Sigmoid colon (tissue), 6 donors: ENCODE measurements at regions not wholly inside any gene's neighbourhood (a gene's known extent, or its start where the extent isn't known, plus 50 kb on each side); places are given as distances from the start of the nearest gene placed in this dataset.

Source experiments
- DNase-seq: peaks from one replicate; pipeline ENCODE4 v3.0.0-alpha.2; 2019
- H3K27ac ChIP-seq, 4 donors: fragments of 200-600 bp; sonication (generic); one replicate each; pipeline ENCODE4 v1.5.1; 2016 to 2019; ENCODE audit warnings: mild to moderate bottlenecking in 1 of 4
- H3K27me3 ChIP-seq, 3 donors: fragments of 200-600 bp; sonication (generic); one replicate each; pipeline ENCODE4 v1.5.1; 2019; ENCODE audit warnings: mild to moderate bottlenecking in 1 of 3
- H3K36me3 ChIP-seq, 4 donors: fragments of 200-600 bp; sonication (generic); one replicate each; pipeline ENCODE4 v1.5.1; 2016 to 2019
- H3K4me1 ChIP-seq, 4 donors: fragments of 200-600 bp; sonication (generic); one replicate each; pipeline ENCODE4 v1.5.1; 2017 to 2019
- H3K4me3 ChIP-seq, 4 donors: fragments of 200-600 bp; sonication (generic); one replicate each; pipeline ENCODE4 v1.5.1; 2017 to 2019; ENCODE audit warnings: mild to moderate bottlenecking in 2 of 4, moderate library complexity in 1 of 4
- H3K9me3 ChIP-seq, 4 donors: fragments of 200-600 bp in 3 of 4; sonication (generic) in 3 of 4; one replicate each; pipeline versions ENCODE4 v1.5.1 to v1.6.1; 2013 to 2019
- CTCF ChIP-seq, 4 experiments: fragments of 450-650 bp in 3 of 4; fragments of 200-600 bp in 1 of 4; IDR thresholded peaks; one replicate each; pipeline ENCODE4 v1.5.1; 2016 to 2019; ENCODE audit warnings: antibody characterized with exemption in 4 of 4, mild to moderate bottlenecking in 3 of 4, moderate library complexity in 2 of 4
- EP300 ChIP-seq, 4 donors: sonication (generic); formaldehyde crosslinking; IDR thresholded peaks; one replicate each; pipeline ENCODE4 v1.6.1; 2017; ENCODE audit warnings: antibody characterized with exemption in 4 of 4
- POLR2A ChIP-seq, 2 donors: fragments of 450-650 bp; IDR thresholded peaks; one replicate each; pipeline ENCODE4 v1.6.1; 2016; ENCODE audit warnings: antibody characterized with exemption in 2 of 2, mild to moderate bottlenecking in 2 of 2, moderate library complexity in 2 of 2
- POLR2AphosphoS5 ChIP-seq, 4 donors: sonication (generic); formaldehyde crosslinking; IDR thresholded peaks; one replicate each; pipeline ENCODE4 v1.6.1; 2017; ENCODE audit warnings: antibody characterized with exemption in 4 of 4
- WGBS, 2 donors: extraction: QIAGEN DNeasy Blood & Tissue Kit; methylation state at CpG; one replicate each; pipeline ENCODE4 v1.1.7; 2013; 5-methylcytosine and 5-hydroxymethylcytosine counted together
- intact Hi-C: fragments of 100-400 bp; cut with DNase I; formaldehyde crosslinking; loops from one replicate; pipeline ENCODE4 v1.15.1; 2023
- donor health status: healthy with polysubstance abuse.
- donor health status: healthy.

GRCh38 chr15:59953392-59953883 lies 50.7 kb upstream of the FOXB1 start:
- intact Hi-C loops: no loop called here
- Histone ChIP-seq H3K36me3 (no peaks in the 10 kb centered on the region), H3K4me1 (no peaks in the 10 kb centered on the region), H3K9me3 (peaks cover 0 to 10% (median 1%) of the 10 kb centered on the region in 4 donors), H3K27me3 (no peaks in the 10 kb centered on the region), H3K27ac (no peak overlapping the region), H3K4me3 (no peak overlapping the region)
- 12 to 53% methylated on average over 8 of the region's 8 CpGs for WGBS, 2 donors
- no peak for DNase-seq
- TF ChIP-seq EP300 (IDR thresholded peaks at IDR 0.05) (no peak), POLR2AphosphoS5 (IDR thresholded peaks at IDR 0.05) (no peak), POLR2A (IDR thresholded peaks at IDR 0.05) (no peak), CTCF (IDR thresholded peaks at IDR 0.05) (no peak)

- no peak for TF ChIP-seq POLR2A (IDR thresholded peaks at IDR 0.05)
- no peak for TF ChIP-seq EP300 (IDR thresholded peaks at IDR 0.05)
- no peak for TF ChIP-seq POLR2AphosphoS5 (IDR thresholded peaks at IDR 0.05)
- no peak for TF ChIP-seq CTCF (IDR thresholded peaks at IDR 0.05)
- intact Hi-C loops: no loop called here
- no peak for DNase-seq
- Histone ChIP-seq H3K9me3 (peaks cover 0 to 5% (median 1%) of the 10 kb centered on the region in 4 donors), H3K4me1 (no peaks in the 10 kb centered on the region), H3K27ac (no peak overlapping the region), H3K4me3 (no peak overlapping the region), H3K36me3 (no peaks in the 10 kb centered on the region), H3K27me3 (no peaks in the 10 kb centered on the region)
Measured at GRCh38 chr15:59952960-59953359, 51.2 kb upstream of the FOXB1 start.

GRCh38 chr15:59950603-59951388 lies 53.3 kb upstream of the FOXB1 start:
- H3K4me3 ChIP-seq: no peak overlapping the region
- H3K27me3 ChIP-seq: no peaks in the 10 kb centered on the region
- H3K9me3 ChIP-seq: peaks cover 0 to 2% (median 0%) of the 10 kb centered on the region in 4 donors
- intact Hi-C loops: no loop called here
- TF ChIP-seq POLR2A (IDR thresholded peaks at IDR 0.05) (no peak), POLR2AphosphoS5 (IDR thresholded peaks at IDR 0.05) (no peak), EP300 (IDR thresholded peaks at IDR 0.05) (no peak), CTCF (IDR thresholded peaks at IDR 0.05) (no peak)
- no peak for DNase-seq
- H3K4me1 ChIP-seq: no peaks in the 10 kb centered on the region
- WGBS, 2 donors: 73 to 76% methylated on average over 4 of the region's 4 CpGs
- no peaks in the 10 kb centered on the region for H3K36me3 ChIP-seq
- H3K27ac ChIP-seq: no peak overlapping the region

GRCh38 chr15:59948924-59949613 lies 55.0 kb upstream of the FOXB1 start:
- 92% methylated on average over 8 of the region's 8 CpGs for WGBS, 2 donors
- intact Hi-C loops: no loop called here
- Histone ChIP-seq H3K27me3 (peaks cover 0 to 3% (median 0%) of the 10 kb centered on the region in 3 donors), H3K4me1 (no peaks in the 10 kb centered on the region), H3K36me3 (no peaks in the 10 kb centered on the region), H3K9me3 (no peaks in the 10 kb centered on the region), H3K27ac (no peak overlapping the region), H3K4me3 (no peak overlapping the region)
- no peak for DNase-seq
- TF ChIP-seq EP300 (IDR thresholded peaks at IDR 0.05) (no peak), CTCF (IDR thresholded peaks at IDR 0.05) (no peak), POLR2AphosphoS5 (IDR thresholded peaks at IDR 0.05) (no peak), POLR2A (IDR thresholded peaks at IDR 0.05) (no peak)
